Suprapubic skin (tissue), 4 donors: ENCODE measurements at regions not wholly inside any gene's neighbourhood (a gene's known extent, or its start where the extent isn't known, plus 50 kb on each side); places are given as distances from the start of the nearest gene placed in this dataset.

Source experiments
- DNase-seq, 2 donors: peaks; one replicate each; pipeline ENCODE4 v3.0.0-alpha.2; 2019; ENCODE audit warnings: low spot score in 2 of 2
- H3K27ac ChIP-seq: fragments of 200-600 bp; sonication (generic); one replicate; pipeline ENCODE4 v1.5.1; 2019
- H3K27me3 ChIP-seq: fragments of 200-600 bp; sonication (generic); one replicate; pipeline ENCODE4 v1.5.1; 2019
- H3K36me3 ChIP-seq: fragments of 200-600 bp; sonication (generic); one replicate; pipeline ENCODE4 v1.5.1; 2019
- H3K4me1 ChIP-seq: fragments of 200-600 bp; sonication (generic); one replicate; pipeline ENCODE4 v1.5.1; 2019
- H3K4me3 ChIP-seq: fragments of 200-600 bp; sonication (generic); one replicate; pipeline ENCODE4 v1.5.1; 2019; ENCODE audit warnings: mild to moderate bottlenecking
- H3K9me3 ChIP-seq: fragments of 200-600 bp; sonication (generic); one replicate; pipeline ENCODE4 v1.5.1; 2019
- CTCF ChIP-seq, 2 donors: fragments of 200-600 bp in 1 of 2; fragments of 450-650 bp in 1 of 2; sonication (generic) in 1 of 2; IDR thresholded peaks; one replicate each; pipeline ENCODE4 v1.5.1; 2016 to 2019; ENCODE audit warnings: antibody characterized with exemption in 2 of 2, mild to moderate bottlenecking in 1 of 2, moderate library complexity in 1 of 2
- EP300 ChIP-seq: sonication (generic); formaldehyde crosslinking; IDR thresholded peaks from one replicate; pipeline ENCODE4 v1.6.1; 2017; ENCODE audit warnings: antibody characterized with exemption
- POLR2A ChIP-seq, 2 donors: fragments of 450-650 bp; IDR thresholded peaks; one replicate each; pipeline ENCODE4 v1.6.1; 2017; ENCODE audit warnings: antibody characterized with exemption in 2 of 2, mild to moderate bottlenecking in 2 of 2, moderate library complexity in 2 of 2
- POLR2AphosphoS5 ChIP-seq, 3 donors: sonication (generic); formaldehyde crosslinking; IDR thresholded peaks; one replicate each; pipeline ENCODE4 v1.6.1; 2017; ENCODE audit warnings: antibody characterized with exemption in 3 of 3
- WGBS: methylation state at CpG from one replicate; pipeline ENCODE4 v1.1.5; 2018; 5-methylcytosine and 5-hydroxymethylcytosine counted together

GRCh38 chr5:176740702-176741496, 69.5 kb upstream of the UNC5A start:
- Histone ChIP-seq H3K27me3 (peaks cover 96% of the 10 kb centered on the region), H3K4me1 (peaks cover 15% of the 10 kb centered on the region), H3K36me3 (no peaks in the 10 kb centered on the region), H3K4me3 (no peak overlapping the region), H3K9me3 (no peaks in the 10 kb centered on the region), H3K27ac (no peak overlapping the region)
- 67% methylated on average over 24 of the region's 24 CpGs for WGBS
- no peak for TF ChIP-seq EP300
- peak; percentile 44 to 69 for DNase-seq

GRCh38 chr5:176741561-176742211, 68.7 kb upstream of the UNC5A start:
- Histone ChIP-seq H3K27me3 (peaks cover 96% of the 10 kb centered on the region), H3K4me1 (peaks cover 15% of the 10 kb centered on the region), H3K27ac (no peak overlapping the region), H3K9me3 (no peaks in the 10 kb centered on the region), H3K36me3 (no peaks in the 10 kb centered on the region), H3K4me3 (no peak overlapping the region)
- no peak for TF ChIP-seq POLR2A (IDR thresholded peaks at IDR 0.05)
- no peak for TF ChIP-seq EP300
- TF ChIP-seq CTCF (IDR thresholded peaks at IDR 0.05): no peak
- TF ChIP-seq POLR2AphosphoS5 (IDR thresholded peaks at IDR 0.05): no peak
- peak; percentile 35 to 48 for DNase-seq
- 64% methylated on average over 11 of the region's 11 CpGs for WGBS

- Histone ChIP-seq H3K27ac (no peak overlapping the region), H3K36me3 (no peaks in the 10 kb centered on the region), H3K4me3 (no peak overlapping the region), H3K9me3 (no peaks in the 10 kb centered on the region), H3K27me3 (peaks cover 96% of the 10 kb centered on the region), H3K4me1 (peaks cover 15% of the 10 kb centered on the region)
- 41% methylated on average over 10 of the region's 10 CpGs for WGBS
- DNase-seq: peak; percentile 18 to 28
- TF ChIP-seq CTCF (IDR thresholded peaks at IDR 0.05): no peak
- TF ChIP-seq POLR2A (IDR thresholded peaks at IDR 0.05): no peak
- TF ChIP-seq POLR2AphosphoS5 (IDR thresholded peaks at IDR 0.05): no peak
- TF ChIP-seq EP300: no peak
Measured at GRCh38 chr5:176742246-176743105, 67.9 kb upstream of the UNC5A start.

- no peak for TF ChIP-seq CTCF (IDR thresholded peaks at IDR 0.05)
- TF ChIP-seq EP300: no peak
- TF ChIP-seq POLR2A (IDR thresholded peaks at IDR 0.05): no peak
- TF ChIP-seq POLR2AphosphoS5 (IDR thresholded peaks at IDR 0.05): no peak
- Histone ChIP-seq H3K9me3 (no peaks in the 10 kb centered on the region), H3K27ac (no peak overlapping the region), H3K4me1 (peaks cover 15% of the 10 kb centered on the region), H3K36me3 (no peaks in the 10 kb centered on the region), H3K4me3 (peak overlapping the region; percentile 26), H3K27me3 (peaks cover 96% of the 10 kb centered on the region)
- peak; percentile 50 to 79 for DNase-seq
- WGBS: 24% methylated on average over 17 of the region's 54 CpGs
Measured at GRCh38 chr5:176743136-176743861, 67.1 kb upstream of the UNC5A start.

GRCh38 chr5:176743868-176744583, 66.3 kb upstream of the UNC5A start:
- WGBS: 44% methylated on average over 15 of the region's 25 CpGs
- peaks cover 97% of the 10 kb centered on the region for H3K27me3 ChIP-seq
- H3K4me1 ChIP-seq: peaks cover 15% of the 10 kb centered on the region
- H3K9me3 ChIP-seq: no peaks in the 10 kb centered on the region
- no peak overlapping the region for H3K4me3 ChIP-seq
- no peaks in the 10 kb centered on the region for H3K36me3 ChIP-seq
- no peak overlapping the region for H3K27ac ChIP-seq
- DNase-seq: peak; percentile 34 to 51
- no peak for TF ChIP-seq CTCF (IDR thresholded peaks at IDR 0.05)
- TF ChIP-seq EP300: no peak
- no peak for TF ChIP-seq POLR2A (IDR thresholded peaks at IDR 0.05)
- TF ChIP-seq POLR2AphosphoS5 (IDR thresholded peaks at IDR 0.05): no peak
